ENCODE measurements at regions not wholly inside any gene's neighbourhood (a gene's known extent, or its start where the extent isn't known, plus 50 kb on each side); places are given as distances from the start of the nearest gene placed in this dataset.

- H3K27me3 ChIP-seq (ENCODE audit: insufficient read depth, low read length): peaks cover 28% of the 10 kb centered on the region
- H2AFZ ChIP-seq (ENCODE audit: low read length): no peak overlapping the region
- no peaks in the 10 kb centered on the region for H3K79me2 ChIP-seq (ENCODE audit: insufficient read depth, low read length)
- H3K36me3 ChIP-seq (ENCODE audit: insufficient read depth, low read length): no peaks in the 10 kb centered on the region
- DNase-seq (ENCODE audit: insufficient read length, low spot score, missing footprints): no peak
- no peak overlapping the region for H3K4me3 ChIP-seq (ENCODE audit: insufficient read depth, low read length)
- no peaks in the 10 kb centered on the region for H4K20me1 ChIP-seq (ENCODE audit: insufficient read depth, low read length)
- H3K4me1 ChIP-seq (ENCODE audit: insufficient read depth, low read length): no peaks in the 10 kb centered on the region
- no peaks in the 10 kb centered on the region for H3K9me3 ChIP-seq (ENCODE audit: low read depth, low read length)
- no peak overlapping the region for H3K27ac ChIP-seq (ENCODE audit: low read depth, low read length)
- peak overlapping the region; percentile 54 for H3K4me2 ChIP-seq (ENCODE audit: insufficient read depth, low read length)
- peak; percentile 90 for TF ChIP-seq CTCF (IDR thresholded peaks at IDR 0.05; ENCODE audit: extremely low read depth, low read depth, low read length)
Observed at GRCh38 chr7:132049462-132050304, 493.3 kb upstream of the PODXL start.

GRCh38 chr7:132045481-132045980, 489.1 kb upstream of the PODXL start:
- Histone ChIP-seq H4K20me1 (ENCODE audit: insufficient read depth, low read length) (no peaks in the 10 kb centered on the region), H2AFZ (ENCODE audit: low read length) (no peak overlapping the region), H3K4me1 (ENCODE audit: insufficient read depth, low read length) (no peaks in the 10 kb centered on the region), H3K9me3 (ENCODE audit: low read depth, low read length) (peaks cover 2% of the 10 kb centered on the region), H3K4me3 (ENCODE audit: insufficient read depth, low read length) (no peak overlapping the region), H3K4me2 (ENCODE audit: insufficient read depth, low read length) (no peak overlapping the region), H3K79me2 (ENCODE audit: insufficient read depth, low read length) (no peaks in the 10 kb centered on the region), H3K27ac (ENCODE audit: low read depth, low read length) (no peak overlapping the region), H3K27me3 (ENCODE audit: insufficient read depth, low read length) (peaks cover 13% of the 10 kb centered on the region), H3K36me3 (ENCODE audit: insufficient read depth, low read length) (no peaks in the 10 kb centered on the region)
- no peak for DNase-seq (ENCODE audit: insufficient read length, low spot score, missing footprints)
- TF ChIP-seq CTCF (IDR thresholded peaks at IDR 0.05; ENCODE audit: extremely low read depth, low read depth, low read length): no peak

- DNase-seq (ENCODE audit: insufficient read length, low spot score, missing footprints): no peak
- H4K20me1 ChIP-seq (ENCODE audit: insufficient read depth, low read length): no peaks in the 10 kb centered on the region
- no peak for TF ChIP-seq CTCF (IDR thresholded peaks at IDR 0.05; ENCODE audit: extremely low read depth, low read depth, low read length)
- H3K4me3 ChIP-seq (ENCODE audit: insufficient read depth, low read length): no peak overlapping the region
- H3K79me2 ChIP-seq (ENCODE audit: insufficient read depth, low read length): no peaks in the 10 kb centered on the region
- no peak overlapping the region for H2AFZ ChIP-seq (ENCODE audit: low read length)
- H3K4me2 ChIP-seq (ENCODE audit: insufficient read depth, low read length): no peak overlapping the region
- H3K36me3 ChIP-seq (ENCODE audit: insufficient read depth, low read length): no peaks in the 10 kb centered on the region
- H3K27me3 ChIP-seq (ENCODE audit: insufficient read depth, low read length): peaks cover 13% of the 10 kb centered on the region
- no peaks in the 10 kb centered on the region for H3K4me1 ChIP-seq (ENCODE audit: insufficient read depth, low read length)
- no peak overlapping the region for H3K27ac ChIP-seq (ENCODE audit: low read depth, low read length)
- H3K9me3 ChIP-seq (ENCODE audit: low read depth, low read length): peaks cover 2% of the 10 kb centered on the region
Observed at GRCh38 chr7:132045002-132045401, 488.6 kb upstream of the PODXL start.

GRCh38 chr7:132044247-132044646, 487.8 kb upstream of the PODXL start:
- Histone ChIP-seq H2AFZ (ENCODE audit: low read length) (no peak overlapping the region), H3K4me1 (ENCODE audit: insufficient read depth, low read length) (no peaks in the 10 kb centered on the region), H3K27ac (ENCODE audit: low read depth, low read length) (no peak overlapping the region), H3K4me2 (ENCODE audit: insufficient read depth, low read length) (no peak overlapping the region), H3K27me3 (ENCODE audit: insufficient read depth, low read length) (peaks cover 19% of the 10 kb centered on the region), H3K36me3 (ENCODE audit: insufficient read depth, low read length) (no peaks in the 10 kb centered on the region), H3K9me3 (ENCODE audit: low read depth, low read length) (peaks cover 2% of the 10 kb centered on the region), H3K4me3 (ENCODE audit: insufficient read depth, low read length) (no peak overlapping the region), H3K79me2 (ENCODE audit: insufficient read depth, low read length) (no peaks in the 10 kb centered on the region), H4K20me1 (ENCODE audit: insufficient read depth, low read length) (no peaks in the 10 kb centered on the region)
- DNase-seq (ENCODE audit: insufficient read length, low spot score, missing footprints): no peak
- TF ChIP-seq CTCF (IDR thresholded peaks at IDR 0.05; ENCODE audit: extremely low read depth, low read depth, low read length): no peak

Data from osteoblast (primary cell).